GM10266 (cell line): ENCODE measurements at regions not wholly inside any gene's neighbourhood (a gene's known extent, or its start where the extent isn't known, plus 50 kb on each side); places are given as distances from the start of the nearest gene placed in this dataset.

Experiments
- DNase-seq: peaks from one replicate; pipeline ENCODE4 v3.0.0; 2012; ENCODE audit errors: extremely low spot score
- CTCF ChIP-seq: IDR thresholded peaks from 2 replicates; pipeline ENCODE4 v1.5.1; 2012; ENCODE audit warnings: mild to moderate bottlenecking, low read depth; ENCODE audit not compliant: control insufficient read depth, insufficient read depth; ENCODE audit errors: missing control alignments

GRCh38 chr12:87182696-87183233 lies 846.4 kb downstream of the C12orf50 start:
- DNase-seq: no peak
- TF ChIP-seq CTCF: no peak

- no peak for TF ChIP-seq CTCF
- no peak for DNase-seq
Measured at GRCh38 chr12:87171356-87171755, 857.8 kb downstream of the C12orf50 start.

GRCh38 chr12:87169010-87169409 lies 860.2 kb downstream of the C12orf50 start:
- no peak for DNase-seq
- no peak for TF ChIP-seq CTCF

GRCh38 chr12:87165733-87166375 lies 863.3 kb downstream of the C12orf50 start:
- no peak for DNase-seq
- no peak for TF ChIP-seq CTCF

GRCh38 chr12:87163122-87163521 lies 866.1 kb downstream of the C12orf50 start:
- TF ChIP-seq CTCF: no peak
- no peak for DNase-seq

- no peak for TF ChIP-seq CTCF
- DNase-seq: no peak
Measured at GRCh38 chr12:87160848-87161601, 868.2 kb downstream of the C12orf50 start.

GRCh38 chr12:87157791-87158190 lies 871.4 kb downstream of the C12orf50 start:
- DNase-seq: no peak
- TF ChIP-seq CTCF: no peak
